GM19455 (cell line): ENCODE measurements at regions not wholly inside any gene's neighbourhood (a gene's known extent, or its start where the extent isn't known, plus 50 kb on each side); places are given as distances from the start of the nearest gene placed in this dataset.

Experiments
- ATAC-seq: cut with Tn5 transposase; IDR thresholded peaks from one replicate; pipeline ENCODE4 v1.9.1; 2021; ENCODE audit not compliant: unreplicated experiment

- no peak for ATAC-seq
Measured at GRCh38 chr2:150601280-150602038, 114.0 kb upstream of the RND3 start.

- ATAC-seq: no peak
Measured at GRCh38 chr2:150599889-150600288, 112.4 kb upstream of the RND3 start.

GRCh38 chr2:150598383-150598782 is 110.9 kb upstream of the RND3 start:
- no peak for ATAC-seq

- ATAC-seq: no peak
Measured at GRCh38 chr2:150595803-150596470, 108.5 kb upstream of the RND3 start.

GRCh38 chr2:150594299-150594698 is 106.8 kb upstream of the RND3 start:
- no peak for ATAC-seq

- ATAC-seq: no peak
Measured at GRCh38 chr2:150591496-150592285, 104.2 kb upstream of the RND3 start.

- ATAC-seq: no peak
Measured at GRCh38 chr2:150589681-150590080, 102.2 kb upstream of the RND3 start.

GRCh38 chr2:150588506-150588870 is 101.0 kb upstream of the RND3 start:
- ATAC-seq: no peak

- no peak for ATAC-seq
Measured at GRCh38 chr2:150587547-150588505, 100.4 kb upstream of the RND3 start.

- ATAC-seq: no peak
Measured at GRCh38 chr2:150586858-150587257, 99.4 kb upstream of the RND3 start.

GRCh38 chr2:150585221-150585971 is 97.9 kb upstream of the RND3 start:
- ATAC-seq: no peak

GRCh38 chr2:150584081-150584480 is 96.6 kb upstream of the RND3 start:
- ATAC-seq: no peak

GRCh38 chr2:150581717-150582472 is 94.4 kb upstream of the RND3 start:
- ATAC-seq: no peak

- no peak for ATAC-seq
Measured at GRCh38 chr2:150578481-150578880, 91.0 kb upstream of the RND3 start.

GRCh38 chr2:150575861-150576260 is 88.4 kb upstream of the RND3 start:
- ATAC-seq: no peak

- no peak for ATAC-seq
Measured at GRCh38 chr2:150572961-150573395, 85.5 kb upstream of the RND3 start.

GRCh38 chr2:150572194-150572766 is 84.8 kb upstream of the RND3 start:
- no peak for ATAC-seq

GRCh38 chr2:150571121-150571520 is 83.7 kb upstream of the RND3 start:
- ATAC-seq: no peak

- no peak for ATAC-seq
Measured at GRCh38 chr2:150570712-150571111, 83.2 kb upstream of the RND3 start.
